Panc1 (cell line): ENCODE measurements at regions not wholly inside any gene's neighbourhood (a gene's known extent, or its start where the extent isn't known, plus 50 kb on each side); places are given as distances from the start of the nearest gene placed in this dataset.

Experiments
- ATAC-seq: fragments of 200-7000 bp; cut with Tn5 transposase; 2 replicates; pipeline ENCODE4 v1.9.1; 2020; ENCODE audit warnings: mild to moderate bottlenecking, moderate library complexity
- BruUV-seq: library from RNA; stranded (reverse); fragments of 400-500 nt; replicated peaks from 2 replicates; lab custom pipeline; 2021; lab: Mats Ljungman, UMichigan
- CTCF ChIA-PET: fragments of 300-600 bp; sonication (Branson Sonifier 250); formaldehyde crosslinking; loops from one replicate; lab custom pipeline; 2022; ENCODE audit warnings: antibody characterized with exemption; lab: Charles Lee
- POLR2A ChIA-PET: fragments of 300-600 bp; sonication (Branson Sonifier 250); formaldehyde crosslinking; loops from one replicate; lab custom pipeline; 2022; ENCODE audit warnings: antibody characterized with exemption; lab: Charles Lee
- DNase-seq: peaks from one replicate; pipeline ENCODE4 v3.0.0-alpha.2; 2010; ENCODE audit warnings: low read depth, low spot score
- H3K27ac ChIP-seq: 2 replicates; pipeline ENCODE4 v1.5.1; 2011; ENCODE audit warnings: mild to moderate bottlenecking, low read length, inconsistent platforms
- H3K27me3 ChIP-seq: fragments of 200-500 bp; sonication (Bioruptor generic); 2 replicates; pipeline ENCODE4 v1.6.0; 2014; ENCODE audit warnings: low read length, inconsistent platforms; ENCODE audit not compliant: control insufficient read depth, insufficient read depth
- H3K36me3 ChIP-seq: fragments of 200-500 bp; sonication (Bioruptor generic); 2 replicates; pipeline ENCODE4 v1.5.1; 2014; ENCODE audit warnings: inconsistent platforms, mild to moderate bottlenecking, low read length, moderate library complexity; ENCODE audit not compliant: control insufficient read depth, insufficient read depth
- H3K4me1 ChIP-seq: 2 replicates; pipeline ENCODE4 v1.5.1; 2011; ENCODE audit warnings: inconsistent platforms, mild to moderate bottlenecking, low read length, moderate library complexity; ENCODE audit not compliant: control insufficient read depth, insufficient read depth
- H3K4me3 ChIP-seq, 2 experiments: 2 replicates each; pipeline ENCODE4 v1.5.1; 2011 to 2012; ENCODE audit warnings: low read depth in 2 of 2, low read length in 2 of 2, mild to moderate bottlenecking in 2 of 2, inconsistent platforms in 1 of 2, moderate library complexity in 1 of 2
- H3K9me3 ChIP-seq: fragments of 200-500 bp; sonication (Bioruptor generic); 2 replicates; pipeline ENCODE4 v1.5.1; 2014; ENCODE audit warnings: low read depth, mild to moderate bottlenecking, inconsistent platforms, low read length, moderate library complexity; ENCODE audit not compliant: control insufficient read depth, insufficient read depth
- POLR2AphosphoS5 ChIP-seq: IDR thresholded peaks from 2 replicates; pipeline ENCODE4 v1.6.1; 2012; ENCODE audit warnings: mild to moderate bottlenecking, low read depth, low read length, moderate library complexity
- SIN3A ChIP-seq: IDR thresholded peaks from 2 replicates; pipeline ENCODE4 v1.6.1; 2012; ENCODE audit warnings: low read depth, mild to moderate bottlenecking, low read length, moderate library complexity, borderline replicate concordance; ENCODE audit not compliant: insufficient read depth
- TCF7L2 ChIP-seq: IDR thresholded peaks from 2 replicates; pipeline ENCODE4 v1.6.1; 2011; ENCODE audit warnings: mild to moderate bottlenecking, low read depth, low read length, inconsistent platforms
- in situ Hi-C: cut with HindIII; loops from 2 replicates; pipeline ENCODE4 v1.10.0; 2016; ENCODE audit warnings: low sequenced_read_pairs, low pct_unique_long_range_greater_than_20kb
- intact Hi-C: fragments of 100-400 bp; cut with micrococcal nuclease; formaldehyde crosslinking; loops from one replicate; pipeline ENCODE4 v1.10.0; 2022; ENCODE audit not compliant: unreplicated experiment
- TF ChIP-seq, protein P1 (sequence below), 2 experiments: IDR thresholded peaks; 2 replicates each; pipeline ENCODE4 v1.6.1; 2011 to 2012; ENCODE audit warnings: low read depth in 2 of 2, control low read depth in 1 of 2, low read length in 1 of 2, mild to moderate bottlenecking in 1 of 2, moderate library complexity in 1 of 2; ENCODE audit not compliant: insufficient read depth in 1 of 2
- TF ChIP-seq, protein P2 (sequence below): fragments of 450-650 bp; IDR thresholded peaks from 2 replicates; pipeline ENCODE4 v1.5.1; 2017; ENCODE audit warnings: mild to moderate bottlenecking

DNA sequence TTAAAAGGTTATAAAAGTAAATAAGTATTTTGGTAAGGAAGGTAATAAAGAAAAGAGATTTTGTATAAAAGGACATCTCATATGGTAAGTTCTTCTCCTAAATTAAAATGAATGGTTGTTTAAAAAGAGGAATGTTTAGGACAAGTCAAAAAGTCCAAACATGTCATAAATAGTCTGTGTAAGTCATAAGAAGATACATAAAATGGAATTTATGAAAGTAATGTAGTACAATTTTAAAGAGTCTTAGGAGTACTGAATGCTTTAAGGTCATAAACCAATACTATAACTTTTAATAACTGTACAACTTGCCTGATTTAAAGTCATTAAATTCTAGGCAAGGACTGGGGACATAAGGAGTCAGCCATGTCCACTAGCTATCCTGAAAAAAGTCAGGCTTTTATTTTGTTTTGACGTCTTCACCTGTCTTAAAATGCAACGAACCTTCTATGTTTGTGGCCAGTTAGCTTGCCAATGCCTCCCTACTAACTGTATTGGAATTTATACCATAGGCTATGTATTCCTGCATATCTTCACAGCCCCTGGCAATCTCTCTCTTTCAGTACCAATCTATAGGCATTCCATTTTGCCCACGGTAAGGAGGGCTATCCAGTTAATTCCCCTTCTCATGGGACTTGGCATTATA lies 312.3 kb upstream of the LRRTM4 start:
- DNase-seq (no peak), ATAC-seq (no peak)
- H3K9me3 ChIP-seq = peaks cover 11% of the 10 kb centered on the region
- H3K27me3 ChIP-seq = no peaks in the 10 kb centered on the region
- POLR2A ChIA-PET = no interaction called here
- no peaks in the 10 kb centered on the region for H3K4me1 ChIP-seq
- H3K4me3 ChIP-seq = no peak overlapping the region
- intact Hi-C loops (no loop called here), in situ Hi-C loops (no loop called here)
- BruUV-seq = no TSS peak
- H3K36me3 ChIP-seq = no peaks in the 10 kb centered on the region
- no peak overlapping the region for H3K27ac ChIP-seq
- CTCF ChIA-PET = no interaction called here
- TF ChIP-seq, protein P1, sequence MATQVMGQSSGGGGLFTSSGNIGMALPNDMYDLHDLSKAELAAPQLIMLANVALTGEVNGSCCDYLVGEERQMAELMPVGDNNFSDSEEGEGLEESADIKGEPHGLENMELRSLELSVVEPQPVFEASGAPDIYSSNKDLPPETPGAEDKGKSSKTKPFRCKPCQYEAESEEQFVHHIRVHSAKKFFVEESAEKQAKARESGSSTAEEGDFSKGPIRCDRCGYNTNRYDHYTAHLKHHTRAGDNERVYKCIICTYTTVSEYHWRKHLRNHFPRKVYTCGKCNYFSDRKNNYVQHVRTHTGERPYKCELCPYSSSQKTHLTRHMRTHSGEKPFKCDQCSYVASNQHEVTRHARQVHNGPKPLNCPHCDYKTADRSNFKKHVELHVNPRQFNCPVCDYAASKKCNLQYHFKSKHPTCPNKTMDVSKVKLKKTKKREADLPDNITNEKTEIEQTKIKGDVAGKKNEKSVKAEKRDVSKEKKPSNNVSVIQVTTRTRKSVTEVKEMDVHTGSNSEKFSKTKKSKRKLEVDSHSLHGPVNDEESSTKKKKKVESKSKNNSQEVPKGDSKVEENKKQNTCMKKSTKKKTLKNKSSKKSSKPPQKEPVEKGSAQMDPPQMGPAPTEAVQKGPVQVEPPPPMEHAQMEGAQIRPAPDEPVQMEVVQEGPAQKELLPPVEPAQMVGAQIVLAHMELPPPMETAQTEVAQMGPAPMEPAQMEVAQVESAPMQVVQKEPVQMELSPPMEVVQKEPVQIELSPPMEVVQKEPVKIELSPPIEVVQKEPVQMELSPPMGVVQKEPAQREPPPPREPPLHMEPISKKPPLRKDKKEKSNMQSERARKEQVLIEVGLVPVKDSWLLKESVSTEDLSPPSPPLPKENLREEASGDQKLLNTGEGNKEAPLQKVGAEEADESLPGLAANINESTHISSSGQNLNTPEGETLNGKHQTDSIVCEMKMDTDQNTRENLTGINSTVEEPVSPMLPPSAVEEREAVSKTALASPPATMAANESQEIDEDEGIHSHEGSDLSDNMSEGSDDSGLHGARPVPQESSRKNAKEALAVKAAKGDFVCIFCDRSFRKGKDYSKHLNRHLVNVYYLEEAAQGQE (IDR thresholded peaks at IDR 0.05; ENCODE audit: insufficient read depth in 1 of 2, low read depth in 2 of 2, low read length in 1 of 2) = no peak
- no peak for TF ChIP-seq TCF7L2
- TF ChIP-seq, protein P2, sequence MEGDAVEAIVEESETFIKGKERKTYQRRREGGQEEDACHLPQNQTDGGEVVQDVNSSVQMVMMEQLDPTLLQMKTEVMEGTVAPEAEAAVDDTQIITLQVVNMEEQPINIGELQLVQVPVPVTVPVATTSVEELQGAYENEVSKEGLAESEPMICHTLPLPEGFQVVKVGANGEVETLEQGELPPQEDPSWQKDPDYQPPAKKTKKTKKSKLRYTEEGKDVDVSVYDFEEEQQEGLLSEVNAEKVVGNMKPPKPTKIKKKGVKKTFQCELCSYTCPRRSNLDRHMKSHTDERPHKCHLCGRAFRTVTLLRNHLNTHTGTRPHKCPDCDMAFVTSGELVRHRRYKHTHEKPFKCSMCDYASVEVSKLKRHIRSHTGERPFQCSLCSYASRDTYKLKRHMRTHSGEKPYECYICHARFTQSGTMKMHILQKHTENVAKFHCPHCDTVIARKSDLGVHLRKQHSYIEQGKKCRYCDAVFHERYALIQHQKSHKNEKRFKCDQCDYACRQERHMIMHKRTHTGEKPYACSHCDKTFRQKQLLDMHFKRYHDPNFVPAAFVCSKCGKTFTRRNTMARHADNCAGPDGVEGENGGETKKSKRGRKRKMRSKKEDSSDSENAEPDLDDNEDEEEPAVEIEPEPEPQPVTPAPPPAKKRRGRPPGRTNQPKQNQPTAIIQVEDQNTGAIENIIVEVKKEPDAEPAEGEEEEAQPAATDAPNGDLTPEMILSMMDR = no peak
- TF ChIP-seq SIN3A = no peak
- TF ChIP-seq POLR2AphosphoS5 = no peak

DNA sequence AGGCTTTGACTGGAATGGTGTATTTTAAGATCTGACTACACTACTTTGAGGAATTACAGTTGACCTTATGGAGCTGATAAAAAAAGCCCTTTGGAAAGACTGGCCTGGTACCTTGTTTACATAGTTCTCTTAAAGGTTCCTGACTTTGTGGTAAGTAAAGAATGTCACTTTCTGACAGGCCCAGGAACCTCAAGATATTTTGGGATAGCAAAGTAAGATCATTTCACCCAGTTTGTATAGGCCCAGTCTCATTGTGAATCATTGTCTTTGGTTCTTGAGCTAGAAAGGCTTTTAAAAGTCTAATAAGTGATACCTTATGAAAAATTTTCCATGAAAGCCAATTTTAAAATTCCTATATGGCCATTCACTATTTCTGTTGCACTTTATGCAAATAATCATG lies 316.3 kb upstream of the LRRTM4 start:
- Histone ChIP-seq H3K4me3 (no peak overlapping the region), H3K4me1 (no peaks in the 10 kb centered on the region), H3K27ac (no peak overlapping the region), H3K36me3 (no peaks in the 10 kb centered on the region), H3K27me3 (no peaks in the 10 kb centered on the region), H3K9me3 (peaks cover 11% of the 10 kb centered on the region)
- intact Hi-C loops (no loop called here), in situ Hi-C loops (no loop called here)
- TF ChIP-seq SIN3A (no peak), TCF7L2 (no peak), POLR2AphosphoS5 (no peak)
- TF ChIP-seq, protein P1 (IDR thresholded peaks at IDR 0.05; ENCODE audit: insufficient read depth in 1 of 2, low read depth in 2 of 2, low read length in 1 of 2) = no peak
- TF ChIP-seq, protein P2 = no peak
- ATAC-seq (no peak), DNase-seq (no peak)
- no TSS peak for BruUV-seq
- ChIA-PET POLR2A (no interaction called here), CTCF (no interaction called here)
